Peyer's patch (tissue), 4 donors: ENCODE measurements at regions not wholly inside any gene's neighbourhood (a gene's known extent, or its start where the extent isn't known, plus 50 kb on each side); places are given as distances from the start of the nearest gene placed in this dataset.

Source experiments
- CTCF ChIP-seq, 6 experiments: fragments of 450-650 bp in 4 of 6; fragments of 200-600 bp in 2 of 6; sonication (generic) in 1 of 6; IDR thresholded peaks; one replicate each; pipeline ENCODE4 v1.5.1; 2017 to 2019; ENCODE audit warnings: antibody characterized with exemption in 6 of 6, mild to moderate bottlenecking in 3 of 6, moderate library complexity in 1 of 6
- POLR2A ChIP-seq, 2 donors: fragments of 450-650 bp; IDR thresholded peaks; one replicate each; pipeline ENCODE4 v1.5.1; 2017; ENCODE audit warnings: antibody characterized with exemption in 2 of 2, mild to moderate bottlenecking in 2 of 2, moderate library complexity in 2 of 2

DNA sequence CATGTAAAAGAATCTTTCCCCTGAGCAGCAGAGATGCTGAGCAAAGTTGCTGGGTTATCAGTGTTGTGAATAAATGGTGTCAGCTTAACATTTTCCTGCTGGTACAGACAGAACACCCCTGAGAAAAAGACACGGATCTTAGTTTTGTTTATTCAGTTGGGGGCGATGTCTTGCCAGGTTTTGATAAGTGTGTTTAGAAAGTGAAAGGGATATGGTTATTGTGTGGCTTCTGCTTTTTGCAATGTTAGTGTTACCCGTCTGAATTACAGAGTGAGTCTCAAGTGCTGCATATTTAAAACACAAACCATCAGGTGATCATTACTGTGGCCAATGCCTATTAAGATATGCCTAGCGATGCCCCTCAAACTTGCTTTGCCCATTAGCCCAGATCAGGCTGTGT, 864.6 kb upstream of the SEL1L start:
- TF ChIP-seq CTCF (IDR thresholded peaks at IDR 0.05) (no peak), POLR2A (IDR thresholded peaks at IDR 0.05) (no peak)
